Natural killer cell (primary cell): ENCODE measurements at regions not wholly inside any gene's neighbourhood (a gene's known extent, or its start where the extent isn't known, plus 50 kb on each side); places are given as distances from the start of the nearest gene placed in this dataset.
"Not testable (repeated sequence)": the region's sequence is repeated elsewhere in the genome, so short reads cannot be mapped to it uniquely, and the experiment has no call there.

Experiments
- ATAC-seq, 3 donors: fragments of 150-1000 bp in 2 of 3; fragments of 200-7000 bp in 1 of 3; cut with Tn5 transposase; 1 replicate in 1 of 3; 2 replicates in 2 of 3; pipeline ENCODE4 v1.10.0; 2021; ENCODE audit warnings: mild to moderate bottlenecking in 2 of 3, moderate library complexity in 2 of 3
- DNase-seq, 2 donors: peaks; one replicate each; pipeline versions ENCODE4 v3.0.0 to v3.0.0-alpha.2; 2013 to 2021; ENCODE audit warnings: mixed read lengths in 1 of 2
- H3K27ac ChIP-seq: one replicate; pipeline ENCODE4 v1.5.1; 2013; ENCODE audit warnings: mild to moderate bottlenecking, low read length
- H3K27me3 ChIP-seq: one replicate; pipeline ENCODE4 v1.6.1; 2013; ENCODE audit warnings: low read length; ENCODE audit not compliant: control insufficient read depth, insufficient read depth
- H3K36me3 ChIP-seq: one replicate; pipeline ENCODE4 v1.6.1; 2013; ENCODE audit warnings: low read length; ENCODE audit not compliant: control insufficient read depth, insufficient read depth
- H3K4me1 ChIP-seq: one replicate; pipeline ENCODE4 v1.6.1; 2013; ENCODE audit warnings: low read length; ENCODE audit not compliant: control insufficient read depth, insufficient read depth
- H3K4me3 ChIP-seq: one replicate; pipeline ENCODE4 v1.5.1; 2013; ENCODE audit warnings: low read length
- H3K9me3 ChIP-seq: one replicate; pipeline ENCODE4 v1.6.1; 2013; ENCODE audit warnings: low read length; ENCODE audit not compliant: control insufficient read depth, insufficient read depth
- H3K27ac Mint-ChIP-seq, 2 donors: one replicate each; pipeline ENCODE4 v1.8.0; 2022; ENCODE audit warnings: mild to moderate bottlenecking in 2 of 2, mixed read lengths in 2 of 2, moderate library complexity in 1 of 2
- H3K27me3 Mint-ChIP-seq, 2 donors: one replicate each; pipeline ENCODE4 v1.8.0; 2022; ENCODE audit warnings: low read depth in 2 of 2, mixed read lengths in 2 of 2
- H3K36me3 Mint-ChIP-seq: one replicate; pipeline ENCODE4 v1.8.0; 2022; ENCODE audit warnings: mixed read lengths
- H3K4me1 Mint-ChIP-seq, 2 donors: one replicate each; pipeline ENCODE4 v1.8.0; 2022; ENCODE audit warnings: mixed read lengths in 2 of 2
- H3K4me3 Mint-ChIP-seq: one replicate; pipeline ENCODE4 v1.8.0; 2022; ENCODE audit warnings: mild to moderate bottlenecking, moderate library complexity, mixed read lengths
- H3K9me3 Mint-ChIP-seq, 2 donors: one replicate each; pipeline ENCODE4 v1.8.0; 2022; ENCODE audit warnings: mixed read lengths in 2 of 2
- WGBS: methylation state at CpG from one replicate; pipeline ENCODE4 v1.1.7; 2013; ENCODE audit warnings: missing lambda C conversion rate; ENCODE audit not compliant: insufficient coverage; 5-methylcytosine and 5-hydroxymethylcytosine counted together
- intact Hi-C: fragments of 100-400 bp; cut with micrococcal nuclease; formaldehyde crosslinking; loops from one replicate; pipeline ENCODE4 v1.14.2; 2022
- TF ChIP-seq, protein P1 (sequence below): fragments of 200-600 bp; IDR thresholded peaks from one replicate; pipeline ENCODE4 v1.8.0; 2022; ENCODE audit warnings: antibody characterized with exemption

DNA sequence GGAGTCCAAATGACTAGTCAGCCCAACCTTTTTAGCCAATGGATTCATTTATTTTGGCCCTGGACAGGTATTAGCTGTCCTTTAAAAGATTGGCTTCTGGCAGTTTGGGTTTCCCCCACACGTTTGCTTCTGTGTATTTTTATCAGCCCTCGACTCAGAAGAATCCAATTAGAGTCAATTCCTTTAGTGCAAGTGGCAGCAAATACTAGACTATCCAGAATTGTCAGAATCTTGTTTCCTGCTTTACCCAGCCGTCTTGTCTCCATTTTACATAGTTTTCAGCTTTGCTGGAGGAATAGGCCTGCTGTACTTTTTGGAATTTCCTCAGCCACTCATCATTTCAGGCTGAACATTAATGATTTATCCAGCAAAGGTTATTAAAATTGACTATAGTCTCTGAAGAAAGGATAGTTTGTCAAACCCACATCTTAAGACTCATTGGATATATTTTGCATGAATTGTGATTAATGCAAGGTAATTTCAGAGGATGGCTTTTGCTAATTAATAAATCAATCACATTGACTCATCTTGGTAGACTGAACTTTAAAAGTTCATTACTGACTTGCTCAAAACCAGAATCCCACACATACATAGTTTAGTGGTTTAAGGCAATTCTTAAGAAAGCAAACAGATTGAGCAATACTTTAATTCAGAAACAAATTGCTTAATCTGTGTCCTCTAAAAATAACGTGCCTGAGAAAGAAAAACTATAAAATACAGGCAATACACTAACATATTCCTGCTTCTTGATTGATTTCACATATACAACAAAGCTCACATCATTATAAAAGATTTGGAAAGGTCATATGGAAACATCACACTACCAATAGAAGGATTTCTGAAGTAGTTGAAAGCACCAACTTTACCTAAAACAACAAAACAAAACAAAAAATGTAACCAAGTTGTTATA, 62.9 kb upstream of the ZNF217 start:
- H3K27ac ChIP-seq = no peak overlapping the region
- H3K27me3 ChIP-seq = no peaks in the 10 kb centered on the region
- 47% methylated on average over 4 of the region's 4 CpGs for WGBS
- Mint-ChIP-seq H3K27me3 (peaks cover 0 to 5% of the 10 kb centered on the region in 2 donors), H3K4me3 (no peak overlapping the region), H3K36me3 (no peaks in the 10 kb centered on the region), H3K9me3 (no peaks in the 10 kb centered on the region), H3K4me1 (peaks cover 38 to 52% of the 10 kb centered on the region in 2 donors), H3K27ac (peak overlapping the region in 1 of 2 donors; percentile 31)
- peaks cover 23% of the 10 kb centered on the region for H3K4me1 ChIP-seq
- no peak overlapping the region for H3K4me3 ChIP-seq
- no peaks in the 10 kb centered on the region for H3K36me3 ChIP-seq
- intact Hi-C loops = no loop called here
- no peaks in the 10 kb centered on the region for H3K9me3 ChIP-seq
- TF ChIP-seq, protein P1, sequence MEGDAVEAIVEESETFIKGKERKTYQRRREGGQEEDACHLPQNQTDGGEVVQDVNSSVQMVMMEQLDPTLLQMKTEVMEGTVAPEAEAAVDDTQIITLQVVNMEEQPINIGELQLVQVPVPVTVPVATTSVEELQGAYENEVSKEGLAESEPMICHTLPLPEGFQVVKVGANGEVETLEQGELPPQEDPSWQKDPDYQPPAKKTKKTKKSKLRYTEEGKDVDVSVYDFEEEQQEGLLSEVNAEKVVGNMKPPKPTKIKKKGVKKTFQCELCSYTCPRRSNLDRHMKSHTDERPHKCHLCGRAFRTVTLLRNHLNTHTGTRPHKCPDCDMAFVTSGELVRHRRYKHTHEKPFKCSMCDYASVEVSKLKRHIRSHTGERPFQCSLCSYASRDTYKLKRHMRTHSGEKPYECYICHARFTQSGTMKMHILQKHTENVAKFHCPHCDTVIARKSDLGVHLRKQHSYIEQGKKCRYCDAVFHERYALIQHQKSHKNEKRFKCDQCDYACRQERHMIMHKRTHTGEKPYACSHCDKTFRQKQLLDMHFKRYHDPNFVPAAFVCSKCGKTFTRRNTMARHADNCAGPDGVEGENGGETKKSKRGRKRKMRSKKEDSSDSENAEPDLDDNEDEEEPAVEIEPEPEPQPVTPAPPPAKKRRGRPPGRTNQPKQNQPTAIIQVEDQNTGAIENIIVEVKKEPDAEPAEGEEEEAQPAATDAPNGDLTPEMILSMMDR = no peak
- ATAC-seq (no peak), DNase-seq (no peak)

DNA sequence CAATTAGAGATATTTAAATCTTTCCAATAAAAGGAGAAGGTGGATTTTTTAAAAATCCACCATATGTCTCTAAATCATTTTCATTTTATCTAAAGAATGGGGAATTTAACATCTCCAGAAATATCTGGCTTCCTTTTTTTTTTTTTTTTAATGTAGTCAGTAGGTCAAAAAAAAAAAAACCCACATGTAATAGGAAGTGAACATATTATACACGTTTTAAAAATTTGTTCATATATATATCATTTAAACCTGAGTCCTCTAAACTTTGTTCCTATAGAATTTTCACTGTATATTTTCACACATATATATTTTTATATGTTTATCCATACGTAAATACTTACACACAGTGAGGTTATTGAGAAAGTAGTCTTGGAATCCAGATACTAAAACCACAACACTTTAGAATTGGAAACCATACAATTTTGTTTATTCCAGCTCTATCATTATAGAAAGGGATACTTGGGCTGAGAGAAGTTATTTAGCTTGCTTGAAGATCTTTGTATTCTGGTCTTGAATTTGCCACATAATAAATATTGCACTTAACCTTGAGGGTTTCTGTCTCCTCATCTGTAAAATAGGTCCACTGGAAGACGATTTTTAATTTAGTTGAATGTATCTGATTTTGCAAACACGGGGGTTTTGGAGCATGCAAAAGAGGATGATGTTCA, 62.1 kb upstream of the ZNF217 start:
- H3K27ac ChIP-seq = no peak overlapping the region
- H3K9me3 Mint-ChIP-seq = no peaks in the 10 kb centered on the region
- no peak for ATAC-seq

DNA sequence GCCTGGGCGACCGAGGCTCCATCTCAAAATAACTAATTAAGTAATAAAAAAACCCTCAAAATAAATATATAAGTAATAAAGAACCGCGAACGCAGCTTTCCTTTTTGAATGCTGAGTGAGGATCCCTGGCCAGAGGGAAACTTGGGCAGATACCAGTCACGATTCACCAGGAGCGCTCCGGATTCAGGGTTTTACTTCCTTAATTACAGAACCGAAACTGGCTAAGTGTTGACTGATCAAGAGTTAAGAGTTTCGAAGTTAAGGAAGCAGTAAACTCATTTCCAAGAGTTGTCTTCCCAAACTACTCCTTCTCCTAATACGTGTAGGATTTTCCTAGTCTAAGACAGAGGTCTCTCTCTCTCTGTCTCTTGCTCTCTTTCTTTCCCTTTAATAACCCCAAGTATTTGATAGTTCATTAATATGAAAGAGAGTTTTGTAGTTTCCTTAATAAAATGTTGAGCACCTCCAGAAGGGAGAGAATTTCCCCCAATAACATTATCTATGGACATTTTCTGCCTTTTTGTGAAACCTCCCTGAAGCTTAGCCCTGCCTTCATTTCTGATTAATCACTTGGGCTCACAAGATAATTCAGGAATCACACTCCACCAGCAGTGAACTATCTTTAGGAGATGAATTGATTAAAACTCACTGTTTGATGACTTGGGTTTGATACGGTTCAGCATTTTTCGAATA, 61.4 kb upstream of the ZNF217 start:
- Histone ChIP-seq H3K27ac (peak overlapping the region; percentile 62), H3K36me3 (no peaks in the 10 kb centered on the region), H3K4me3 (peak overlapping the region; percentile 19), H3K9me3 (no peaks in the 10 kb centered on the region), H3K4me1 (peaks cover 13% of the 10 kb centered on the region), H3K27me3 (no peaks in the 10 kb centered on the region)
- Mint-ChIP-seq H3K9me3 (no peaks in the 10 kb centered on the region), H3K27me3 (no peaks in the 10 kb centered on the region), H3K27ac (peak overlapping the region in 1 of 2 donors; percentile 27), H3K4me3 (peak overlapping the region; percentile 31), H3K4me1 (peaks cover 25 to 37% of the 10 kb centered on the region in 2 donors), H3K36me3 (no peaks in the 10 kb centered on the region)
- intact Hi-C loops = no loop called here
- TF ChIP-seq, protein P1 = no peak
- ATAC-seq = no peak
- 34% methylated on average over 6 of the region's 13 CpGs for WGBS
- peak in 1 of 2 donors; percentile 32 for DNase-seq

More for the DNA sequence above, 62.1 kb upstream of the ZNF217 start:
- no peak for DNase-seq
- Histone ChIP-seq H3K27me3 (no peaks in the 10 kb centered on the region), H3K4me1 (peaks cover 20% of the 10 kb centered on the region), H3K9me3 (no peaks in the 10 kb centered on the region), H3K36me3 (no peaks in the 10 kb centered on the region), H3K4me3 (no peak overlapping the region)
- intact Hi-C loops = no loop called here
- Mint-ChIP-seq H3K4me3 (no peak overlapping the region), H3K27me3 (no peaks in the 10 kb centered on the region), H3K27ac (no peak overlapping the region), H3K36me3 (no peaks in the 10 kb centered on the region), H3K4me1 (peaks cover 32 to 44% of the 10 kb centered on the region in 2 donors)
- WGBS = 63% methylated on average over 2 of the region's 4 CpGs
- TF ChIP-seq, protein P1 = no peak

DNA sequence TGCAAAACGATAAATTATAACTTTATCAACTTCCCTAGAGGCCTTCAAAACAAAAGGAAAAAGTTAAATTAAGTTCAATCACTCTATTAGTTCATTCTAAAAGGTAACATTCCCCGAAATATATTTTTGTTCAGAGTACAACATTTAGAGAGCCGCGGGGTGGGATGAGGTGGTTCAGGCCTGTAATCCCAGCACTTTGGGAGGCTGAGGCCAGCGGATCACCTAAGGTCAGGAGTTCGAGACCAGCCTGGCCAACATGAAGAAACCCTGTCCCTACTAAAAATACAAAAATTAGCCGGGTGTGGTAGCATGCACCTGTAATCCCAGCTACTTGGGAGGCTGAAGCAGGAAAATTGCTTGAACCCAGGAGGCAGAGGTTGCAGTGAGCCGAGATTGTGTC, 60.9 kb upstream of the ZNF217 start:
- 87% methylated on average over 8 of the region's 8 CpGs for WGBS
- H3K9me3 ChIP-seq, H3K27me3 Mint-ChIP-seq, intact Hi-C loops, H3K36me3 ChIP-seq, H3K27ac ChIP-seq, H3K4me3 Mint-ChIP-seq, H3K9me3 Mint-ChIP-seq, H3K27me3 ChIP-seq, H3K4me3 ChIP-seq, H3K36me3 Mint-ChIP-seq, ATAC-seq, H3K27ac Mint-ChIP-seq, DNase-seq: not testable (repeated sequence)
- peaks cover 23 to 33% of the 10 kb centered on the region in 2 donors for H3K4me1 Mint-ChIP-seq
- peaks cover 11% of the 10 kb centered on the region for H3K4me1 ChIP-seq
